SK-N-MC (cell line): ENCODE measurements at regions not wholly inside any gene's neighbourhood (a gene's known extent, or its start where the extent isn't known, plus 50 kb on each side); places are given as distances from the start of the nearest gene placed in this dataset.

Experiments
- DNase-seq: peaks from one replicate; pipeline ENCODE4 v3.0.0-alpha.2; 2011; ENCODE audit warnings: low read depth, low spot score
- H3K27ac ChIP-seq: fragments of 200-600 bp; sonication (generic); 2 replicates; pipeline ENCODE4 v1.5.1; 2016; ENCODE audit warnings: mixed run types
- H3K36me3 ChIP-seq: fragments of 200-600 bp; sonication (generic); 2 replicates; pipeline ENCODE4 v1.6.1; 2017; ENCODE audit warnings: antibody characterized with exemption, low read length, mixed read lengths; ENCODE audit not compliant: insufficient read depth
- H3K4me3 ChIP-seq: fragments of 200-600 bp; sonication (generic); 2 replicates; pipeline ENCODE4 v1.5.1; 2016
- H3K9ac ChIP-seq: fragments of 200-600 bp; sonication (generic); 2 replicates; pipeline ENCODE4 v1.8.0; 2017; ENCODE audit warnings: mixed run types, mixed read lengths; ENCODE audit not compliant: insufficient read length
- H3K9me3 ChIP-seq: fragments of 200-600 bp; sonication (generic); 2 replicates; pipeline ENCODE4 v1.6.1; 2017; ENCODE audit warnings: low read depth, mild to moderate bottlenecking, antibody characterized with exemption, low read length, moderate library complexity, mixed read lengths
- EZH2 ChIP-seq: fragments of 200-600 bp; sonication (generic); IDR thresholded peaks from one replicate; pipeline ENCODE4 v1.6.1; 2017; ENCODE audit warnings: antibody characterized with exemption
- FOXP2 ChIP-seq: optimal IDR thresholded peaks from 2 replicates; pipeline ENCODE3; 2011; ENCODE audit warnings: mild to moderate bottlenecking, moderate library complexity; ENCODE audit not compliant: insufficient read depth; ENCODE audit errors: extremely low read length, control extremely low read depth
- POLR2AphosphoS5 ChIP-seq: IDR thresholded peaks from 2 replicates; pipeline ENCODE4 v1.6.1; 2012; ENCODE audit warnings: mild to moderate bottlenecking, low read depth, low read length, borderline replicate concordance

- no peaks in the 10 kb centered on the region for H3K36me3 ChIP-seq
- H3K4me3 ChIP-seq: no peak overlapping the region
- H3K9me3 ChIP-seq: no peaks in the 10 kb centered on the region
- TF ChIP-seq EZH2 (no peak), FOXP2 (no peak), POLR2AphosphoS5 (no peak)
- no peak for DNase-seq
- H3K9ac ChIP-seq: no peak overlapping the region
- H3K27ac ChIP-seq: no peak overlapping the region
Observed at GRCh38 chr3:2029559-2029958, 69.1 kb upstream of the CNTN4 start.

GRCh38 chr3:2036076-2036475 lies 62.6 kb upstream of the CNTN4 start:
- no peak overlapping the region for H3K27ac ChIP-seq
- H3K36me3 ChIP-seq: no peaks in the 10 kb centered on the region
- H3K9me3 ChIP-seq: no peaks in the 10 kb centered on the region
- H3K9ac ChIP-seq: no peak overlapping the region
- H3K4me3 ChIP-seq: no peak overlapping the region
- no peak for TF ChIP-seq EZH2
- no peak for TF ChIP-seq POLR2AphosphoS5
- TF ChIP-seq FOXP2: no peak
- DNase-seq: no peak

- H3K9ac ChIP-seq: no peak overlapping the region
- no peak for DNase-seq
- no peaks in the 10 kb centered on the region for H3K36me3 ChIP-seq
- no peak overlapping the region for H3K27ac ChIP-seq
- TF ChIP-seq FOXP2 (no peak), POLR2AphosphoS5 (no peak), EZH2 (no peak)
- no peaks in the 10 kb centered on the region for H3K9me3 ChIP-seq
- H3K4me3 ChIP-seq: no peak overlapping the region
Observed at GRCh38 chr3:2041931-2042330, 56.7 kb upstream of the CNTN4 start.
